Mucosa of gallbladder (tissue), 1 donor: ENCODE measurements at regions not wholly inside any gene's neighbourhood (a gene's known extent, or its start where the extent isn't known, plus 50 kb on each side); places are given as distances from the start of the nearest gene placed in this dataset.
A peak's percentile ranks its signal among the peaks of the same experiment; 100 is the strongest.
"Not testable (repeated sequence)": the region's sequence is repeated elsewhere in the genome, so short reads cannot be mapped to it uniquely, and the experiment has no call there.

Experiments used
- DNase-seq: peaks from one replicate; pipeline ENCODE4 v3.0.0-alpha.2; 2020; ENCODE audit warnings: low spot score
- donor health status: DM: no; HTN: no; CAD: no.

- peak; percentile 72 for DNase-seq
These were observed 124.4 kb upstream of the RNF32 start for GRCh38 chr7:156515911-156516790.

GRCh38 chr7:156514851-156515250 is 125.7 kb upstream of the RNF32 start:
- DNase-seq: no peak

GRCh38 chr7:156511426-156511825 is 129.1 kb upstream of the RNF32 start:
- DNase-seq: no peak

- no peak for DNase-seq
These were observed 129.6 kb upstream of the RNF32 start for GRCh38 chr7:156510966-156511365.

GRCh38 chr7:156509216-156509615 is 131.4 kb upstream of the RNF32 start:
- DNase-seq: no peak

GRCh38 chr7:156505876-156506275 is 134.7 kb upstream of the RNF32 start:
- no peak for DNase-seq

- DNase-seq: peak; percentile 73
These were observed 135.7 kb upstream of the RNF32 start for GRCh38 chr7:156504687-156505545.

GRCh38 chr7:156504006-156504405 is 136.6 kb upstream of the RNF32 start:
- DNase-seq: no peak

GRCh38 chr7:156503196-156503595 is 137.4 kb upstream of the RNF32 start:
- no peak for DNase-seq

GRCh38 chr7:156501815-156502214 is 138.8 kb upstream of the RNF32 start:
- DNase-seq: not testable (repeated sequence)

- DNase-seq: no peak
These were observed 141.2 kb upstream of the RNF32 start for GRCh38 chr7:156499247-156499881.

- no peak for DNase-seq
These were observed 142.6 kb upstream of the RNF32 start for GRCh38 chr7:156497776-156498509.

- no peak for DNase-seq
These were observed 143.7 kb upstream of the RNF32 start for GRCh38 chr7:156496865-156497264.

- DNase-seq: no peak
These were observed 144.2 kb upstream of the RNF32 start for GRCh38 chr7:156496363-156496769.

- DNase-seq: no peak
These were observed 145.6 kb upstream of the RNF32 start for GRCh38 chr7:156494960-156495359.

GRCh38 chr7:156493942-156494341 is 146.6 kb upstream of the RNF32 start:
- peak; percentile 60 for DNase-seq

GRCh38 chr7:156492170-156492569 is 148.4 kb upstream of the RNF32 start:
- DNase-seq: no peak

- no peak for DNase-seq
These were observed 149.1 kb upstream of the RNF32 start for GRCh38 chr7:156491435-156491834.

- no peak for DNase-seq
These were observed 150.4 kb upstream of the RNF32 start for GRCh38 chr7:156490021-156490800.

- DNase-seq: no peak
These were observed 152.6 kb upstream of the RNF32 start for GRCh38 chr7:156487811-156488533.
